ENCODE measurements at regions not wholly inside any gene's neighbourhood (a gene's known extent, or its start where the extent isn't known, plus 50 kb on each side); places are given as distances from the start of the nearest gene placed in this dataset.

GRCh38 chr4:134560728-134561127 lies 359.1 kb upstream of the PABPC4L start:
- Histone ChIP-seq H4K20me1 (ENCODE audit: insufficient read depth, poor library complexity, severe bottlenecking) (no peaks in the 10 kb centered on the region), H3K4me1 (ENCODE audit: insufficient read depth) (no peaks in the 10 kb centered on the region), H3K79me2 (no peaks in the 10 kb centered on the region), H3K36me3 (replicated peaks; ENCODE audit: insufficient read depth, low read depth) (no peaks in the 10 kb centered on the region), H3K9me3 (ENCODE audit: low read depth) (no peaks in the 10 kb centered on the region), H2AFZ (no peak overlapping the region), H3K27me3 (no peaks in the 10 kb centered on the region), H3K4me3 (no peak overlapping the region), H3K4me2 (no peak overlapping the region), H3K9me2 (replicated peaks; ENCODE audit: insufficient read depth) (no peaks in the 10 kb centered on the region), H3K27ac (no peak overlapping the region)
- TF ChIP-seq CTCF (IDR thresholded peaks at IDR 0.05; ENCODE audit: poor library complexity), result no peak
- no peak for TF ChIP-seq EZH2phosphoT487 (IDR thresholded peaks at IDR 0.05; ENCODE audit: low read depth, severe bottlenecking, unreplicated experiment)
- TF ChIP-seq EZH2 (IDR thresholded peaks at IDR 0.05; ENCODE audit: borderline replicate concordance), result no peak
- no peak for DNase-seq (ENCODE audit: low spot score)
- 57% methylated on average over 3 of the region's 3 CpGs for WGBS (ENCODE audit: low lambda C conversion rate, missing lambda C conversion rate)

- Histone ChIP-seq H3K9me2 (replicated peaks; ENCODE audit: insufficient read depth) (no peaks in the 10 kb centered on the region), H3K4me3 (no peak overlapping the region), H3K79me2 (no peaks in the 10 kb centered on the region), H4K20me1 (ENCODE audit: insufficient read depth, poor library complexity, severe bottlenecking) (no peaks in the 10 kb centered on the region), H3K4me1 (ENCODE audit: insufficient read depth) (no peaks in the 10 kb centered on the region), H3K36me3 (replicated peaks; ENCODE audit: insufficient read depth, low read depth) (no peaks in the 10 kb centered on the region), H3K4me2 (no peak overlapping the region), H3K27ac (no peak overlapping the region), H3K27me3 (no peaks in the 10 kb centered on the region), H2AFZ (no peak overlapping the region), H3K9me3 (ENCODE audit: low read depth) (peaks cover 6% of the 10 kb centered on the region)
- DNase-seq (ENCODE audit: low spot score), result no peak
- TF ChIP-seq EZH2phosphoT487 (IDR thresholded peaks at IDR 0.05; ENCODE audit: low read depth, severe bottlenecking, unreplicated experiment), result no peak
- TF ChIP-seq CTCF (IDR thresholded peaks at IDR 0.05; ENCODE audit: poor library complexity), result no peak
- TF ChIP-seq EZH2 (IDR thresholded peaks at IDR 0.05; ENCODE audit: borderline replicate concordance), result no peak
- WGBS (ENCODE audit: low lambda C conversion rate, missing lambda C conversion rate), result 71% methylated on average over 1 of the region's 1 CpG
Observed at GRCh38 chr4:134552063-134552462, 350.5 kb upstream of the PABPC4L start.

GRCh38 chr4:134551348-134551747 lies 349.8 kb upstream of the PABPC4L start:
- WGBS (ENCODE audit: low lambda C conversion rate, missing lambda C conversion rate), result 93% methylated on average over 2 of the region's 2 CpGs
- Histone ChIP-seq H3K4me3 (no peak overlapping the region), H4K20me1 (ENCODE audit: insufficient read depth, poor library complexity, severe bottlenecking) (no peaks in the 10 kb centered on the region), H3K79me2 (no peaks in the 10 kb centered on the region), H3K9me2 (replicated peaks; ENCODE audit: insufficient read depth) (no peaks in the 10 kb centered on the region), H3K27me3 (no peaks in the 10 kb centered on the region), H3K4me2 (no peak overlapping the region), H3K4me1 (ENCODE audit: insufficient read depth) (no peaks in the 10 kb centered on the region), H3K9me3 (ENCODE audit: low read depth) (peaks cover 6% of the 10 kb centered on the region), H3K36me3 (replicated peaks; ENCODE audit: insufficient read depth, low read depth) (no peaks in the 10 kb centered on the region), H3K27ac (no peak overlapping the region), H2AFZ (no peak overlapping the region)
- TF ChIP-seq EZH2 (IDR thresholded peaks at IDR 0.05; ENCODE audit: borderline replicate concordance) (no peak), CTCF (IDR thresholded peaks at IDR 0.05; ENCODE audit: poor library complexity) (no peak), EZH2phosphoT487 (IDR thresholded peaks at IDR 0.05; ENCODE audit: low read depth, severe bottlenecking, unreplicated experiment) (no peak)
- DNase-seq (ENCODE audit: low spot score), result no peak

- H4K20me1 ChIP-seq (ENCODE audit: insufficient read depth, poor library complexity, severe bottlenecking), result no peaks in the 10 kb centered on the region
Observed at GRCh38 chr4:134548052-134548628, 346.6 kb upstream of the PABPC4L start.

More at GRCh38 chr4:134548052-134548628, 346.6 kb upstream of the PABPC4L start:
- TF ChIP-seq EZH2 (IDR thresholded peaks at IDR 0.05; ENCODE audit: borderline replicate concordance), result no peak
- TF ChIP-seq EZH2phosphoT487 (IDR thresholded peaks at IDR 0.05; ENCODE audit: low read depth, severe bottlenecking, unreplicated experiment), result no peak
- H3K27me3 ChIP-seq, result no peaks in the 10 kb centered on the region
- H3K4me2 ChIP-seq, result no peak overlapping the region
- H3K4me1 ChIP-seq (ENCODE audit: insufficient read depth), result no peaks in the 10 kb centered on the region
- no peaks in the 10 kb centered on the region for H3K79me2 ChIP-seq
- peaks cover 6% of the 10 kb centered on the region for H3K9me3 ChIP-seq (ENCODE audit: low read depth)
- no peaks in the 10 kb centered on the region for H3K36me3 ChIP-seq (replicated peaks; ENCODE audit: insufficient read depth, low read depth)
- no peaks in the 10 kb centered on the region for H3K9me2 ChIP-seq (replicated peaks; ENCODE audit: insufficient read depth)
- DNase-seq (ENCODE audit: low spot score), result no peak
- H3K4me3 ChIP-seq, result no peak overlapping the region
- H2AFZ ChIP-seq, result no peak overlapping the region
- no peak overlapping the region for H3K27ac ChIP-seq
